ENCODE measurements at regions not wholly inside any gene's neighbourhood (a gene's known extent, or its start where the extent isn't known, plus 50 kb on each side); places are given as distances from the start of the nearest gene placed in this dataset.

- no peak for DNase-seq
Measured at GRCh38 chr14:101048766-101049165, 145.2 kb upstream of the RTL1 start.

DNA sequence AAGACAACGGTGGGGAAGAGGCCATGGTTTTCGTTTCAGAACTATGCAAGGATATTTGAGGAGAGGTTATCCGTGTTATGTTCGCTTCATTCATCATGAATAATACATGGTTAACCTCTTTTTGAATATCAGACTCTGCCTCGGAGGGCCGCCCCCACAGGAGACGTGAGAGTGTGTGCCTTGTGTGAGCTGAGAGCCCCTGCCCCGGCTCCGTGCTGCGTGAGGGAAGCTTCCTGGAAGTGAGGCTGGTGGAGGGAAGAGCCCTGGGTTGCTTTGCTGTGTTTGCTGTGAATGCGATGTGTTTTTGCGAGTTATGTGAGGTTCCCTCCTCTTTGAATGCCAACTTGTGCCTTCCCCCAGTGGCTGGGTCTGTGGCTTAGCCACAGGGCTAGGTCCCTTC, 146.0 kb upstream of the RTL1 start:
- no peak for DNase-seq

DNA sequence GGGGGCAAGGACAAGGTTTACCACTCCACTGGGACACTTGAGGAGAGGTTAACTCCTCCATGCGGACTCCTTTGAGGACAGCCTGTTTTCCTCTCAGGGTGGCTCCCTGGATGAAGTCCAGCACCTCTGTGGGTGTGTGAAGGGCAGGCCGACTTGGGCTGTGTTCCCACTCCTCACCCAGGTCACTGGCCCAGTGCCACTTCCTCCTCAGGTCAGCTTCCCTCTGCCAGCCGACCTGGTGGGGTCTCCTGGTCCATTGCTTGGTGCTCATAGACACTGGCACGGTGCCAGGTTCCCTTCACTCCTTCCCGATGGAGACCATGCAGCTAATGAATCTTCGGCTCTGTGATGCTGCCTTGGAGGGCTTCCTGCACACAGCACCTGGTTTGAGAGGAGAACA, 146.4 kb upstream of the RTL1 start:
- no peak for DNase-seq

- no peak for DNase-seq
Measured at GRCh38 chr14:101050901-101051490, 147.5 kb upstream of the RTL1 start.

- DNase-seq, result no peak
Measured at GRCh38 chr14:101054671-101055070, 151.1 kb upstream of the RTL1 start.

GRCh38 chr14:101055106-101055662, 151.7 kb upstream of the RTL1 start:
- no peak for DNase-seq

DNA sequence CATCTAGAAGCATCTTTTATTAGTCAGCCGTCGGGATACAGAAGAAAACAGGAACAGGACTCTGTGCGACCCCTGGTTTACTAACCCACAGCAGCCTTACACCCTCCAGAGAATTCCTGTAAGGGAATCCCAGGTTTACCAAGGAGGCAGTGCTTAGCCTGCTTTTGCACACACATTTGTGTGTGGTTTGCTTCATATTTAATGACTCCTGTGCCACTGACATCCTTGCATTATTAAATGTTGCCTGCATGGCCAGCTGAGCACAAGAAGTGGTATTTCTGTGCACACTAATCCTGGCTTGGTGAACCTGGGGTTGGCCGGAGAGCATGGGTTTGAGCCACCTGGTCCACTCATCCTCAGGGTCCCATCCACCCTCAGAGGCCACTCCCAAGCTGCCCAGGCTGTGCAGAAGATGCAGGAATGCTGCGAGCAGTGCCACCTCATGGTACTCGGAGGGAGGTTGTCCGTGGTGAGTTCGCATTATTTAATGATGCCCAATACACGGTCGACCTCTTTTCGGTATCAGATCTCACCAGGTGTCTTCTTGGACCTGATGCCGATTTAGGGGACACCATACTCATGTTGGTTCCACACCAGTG, 152.4 kb upstream of the RTL1 start:
- no peak for DNase-seq

- no peak for DNase-seq
Measured at GRCh38 chr14:101056446-101056845, 152.9 kb upstream of the RTL1 start.

DNA sequence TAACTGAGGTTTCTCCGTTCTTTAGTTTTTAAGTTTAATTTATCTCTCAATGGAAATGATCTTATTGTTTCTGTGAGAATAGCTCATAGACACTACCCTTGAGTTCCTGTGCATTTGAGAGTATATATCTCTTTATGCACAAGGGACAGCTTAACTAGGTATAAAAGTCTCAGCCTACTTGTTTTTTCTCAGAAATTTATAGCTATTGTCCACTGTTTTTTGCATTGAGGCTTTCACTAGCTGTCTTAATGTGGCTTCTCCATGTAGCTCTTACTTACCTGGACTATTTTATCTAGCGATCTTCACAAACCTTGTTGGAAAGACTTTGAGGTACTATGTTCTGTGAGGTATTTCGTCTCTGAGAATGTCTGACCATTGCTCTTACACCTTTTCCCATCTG, 153.9 kb upstream of the RTL1 start:
- DNase-seq, result no peak

DNA sequence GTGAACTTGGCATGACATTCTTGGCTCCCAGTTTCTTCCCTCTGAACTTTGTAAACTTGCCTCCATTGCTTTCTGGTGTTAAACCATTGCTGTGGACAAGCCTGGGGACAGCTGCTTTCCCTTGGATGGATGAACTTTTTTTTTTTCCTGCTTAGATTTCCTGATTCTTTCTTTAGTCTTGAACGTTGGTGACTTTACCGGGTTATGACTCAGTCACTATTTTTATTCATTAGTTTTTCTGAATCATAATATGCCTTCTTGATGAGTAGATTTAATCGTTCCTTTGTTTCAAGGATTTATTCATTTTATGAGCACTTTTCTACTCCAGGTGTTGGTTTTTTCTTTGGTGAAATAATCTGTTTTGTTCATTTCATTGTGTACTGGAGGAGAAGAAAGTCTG, 155.0 kb upstream of the RTL1 start:
- no peak for DNase-seq

DNA sequence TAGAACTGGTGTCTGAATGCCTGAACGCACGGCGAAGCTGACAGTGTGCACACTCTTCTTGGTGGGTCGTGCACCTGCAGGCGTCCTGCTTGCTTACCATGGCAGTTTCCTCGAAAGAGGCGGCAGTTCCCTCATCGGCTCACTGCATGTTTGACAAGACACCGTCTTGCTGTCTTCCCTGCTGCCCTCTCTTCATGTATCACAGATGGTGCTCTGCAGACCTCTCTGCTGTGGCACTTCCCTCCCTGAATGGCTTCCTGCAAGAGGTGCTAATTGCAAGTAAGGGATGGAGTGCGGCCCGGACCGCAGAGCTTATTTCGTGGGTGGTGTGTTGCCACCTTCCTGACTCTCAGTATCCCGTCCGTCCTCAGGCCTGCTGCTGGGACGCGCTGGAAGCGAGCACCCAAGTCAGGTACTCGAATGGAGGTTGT, 156.7 kb upstream of the RTL1 start:
- no peak for DNase-seq

DNA sequence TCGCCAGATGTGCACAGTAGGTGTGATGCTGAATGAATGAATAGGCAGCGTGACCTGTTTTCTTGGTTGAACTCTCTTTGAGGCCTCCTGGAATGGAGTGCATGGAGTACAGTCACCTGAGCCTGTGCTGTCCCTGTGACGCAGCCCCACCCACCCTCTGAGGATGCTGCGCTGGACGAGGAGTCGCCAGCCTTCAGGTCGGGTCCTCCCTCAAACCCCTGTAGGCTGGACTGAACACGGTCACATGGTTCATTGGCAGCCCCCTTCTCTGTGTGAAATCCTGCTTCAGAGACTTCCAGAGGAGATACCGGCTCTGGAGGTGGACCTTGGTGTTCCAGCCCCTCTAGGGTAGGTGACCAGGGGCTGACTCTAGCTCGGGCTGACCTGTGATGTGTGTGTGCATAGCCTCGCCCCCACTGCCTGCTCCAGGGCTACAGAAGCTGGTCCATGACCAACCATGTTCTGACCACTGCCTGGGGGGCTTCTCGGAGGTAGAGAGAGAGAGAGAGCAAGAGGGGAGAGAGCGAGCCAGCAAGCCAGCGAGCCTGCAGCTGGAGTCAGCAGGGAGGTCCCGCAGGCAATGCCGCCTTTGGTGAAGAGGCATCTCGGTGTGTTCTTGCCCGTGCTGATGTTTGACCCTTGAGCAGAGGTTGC, 158.0 kb upstream of the RTL1 start:
- DNase-seq, result no peak

DNA sequence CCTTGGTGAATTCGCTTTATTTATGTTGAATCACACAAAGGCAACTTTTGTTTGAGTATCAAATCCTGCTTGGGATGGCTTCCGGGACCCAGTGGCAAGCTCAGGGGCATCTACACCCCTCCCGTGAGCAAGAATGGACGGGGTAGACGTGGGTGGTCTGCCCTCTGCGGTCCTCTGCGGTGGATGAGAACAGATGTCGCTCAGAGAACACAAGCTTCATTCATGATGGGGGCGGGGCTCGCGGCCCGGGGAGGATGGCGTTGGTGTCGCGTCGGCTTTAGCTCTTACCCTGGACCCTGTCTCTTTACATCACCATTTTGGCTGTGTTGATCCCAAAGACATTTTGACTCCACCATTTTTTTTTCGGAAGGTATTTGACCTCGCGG, 158.5 kb upstream of the RTL1 start:
- no peak for DNase-seq

GRCh38 chr14:101062601-101063000, 159.1 kb upstream of the RTL1 start:
- DNase-seq, result no peak

DNA sequence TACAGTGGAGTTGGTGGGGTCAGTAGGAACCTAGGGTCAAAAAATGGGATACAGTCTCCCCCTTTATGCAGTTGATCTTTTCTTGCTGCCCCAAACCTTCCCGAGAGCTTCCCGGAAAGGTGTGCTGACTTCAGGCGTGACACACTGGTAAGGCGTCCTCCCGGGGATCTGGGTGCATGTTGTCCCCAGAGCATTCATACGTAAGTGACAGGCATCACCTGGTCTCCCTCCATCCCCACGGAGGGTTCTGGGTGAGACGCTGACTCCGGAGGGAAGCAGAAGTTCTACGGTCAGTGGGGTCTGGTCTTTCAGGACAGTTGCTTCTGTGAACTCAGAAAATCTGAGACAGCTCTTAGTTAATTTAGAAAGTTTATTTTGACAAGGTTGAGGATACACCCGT, 159.6 kb upstream of the RTL1 start:
- DNase-seq, result no peak

GRCh38 chr14:101064121-101064661, 160.7 kb upstream of the RTL1 start:
- DNase-seq, result no peak

GRCh38 chr14:101064718-101065117, 161.2 kb upstream of the RTL1 start:
- no peak for DNase-seq

GRCh38 chr14:101065246-101065645, 161.7 kb upstream of the RTL1 start:
- no peak for DNase-seq

DNA sequence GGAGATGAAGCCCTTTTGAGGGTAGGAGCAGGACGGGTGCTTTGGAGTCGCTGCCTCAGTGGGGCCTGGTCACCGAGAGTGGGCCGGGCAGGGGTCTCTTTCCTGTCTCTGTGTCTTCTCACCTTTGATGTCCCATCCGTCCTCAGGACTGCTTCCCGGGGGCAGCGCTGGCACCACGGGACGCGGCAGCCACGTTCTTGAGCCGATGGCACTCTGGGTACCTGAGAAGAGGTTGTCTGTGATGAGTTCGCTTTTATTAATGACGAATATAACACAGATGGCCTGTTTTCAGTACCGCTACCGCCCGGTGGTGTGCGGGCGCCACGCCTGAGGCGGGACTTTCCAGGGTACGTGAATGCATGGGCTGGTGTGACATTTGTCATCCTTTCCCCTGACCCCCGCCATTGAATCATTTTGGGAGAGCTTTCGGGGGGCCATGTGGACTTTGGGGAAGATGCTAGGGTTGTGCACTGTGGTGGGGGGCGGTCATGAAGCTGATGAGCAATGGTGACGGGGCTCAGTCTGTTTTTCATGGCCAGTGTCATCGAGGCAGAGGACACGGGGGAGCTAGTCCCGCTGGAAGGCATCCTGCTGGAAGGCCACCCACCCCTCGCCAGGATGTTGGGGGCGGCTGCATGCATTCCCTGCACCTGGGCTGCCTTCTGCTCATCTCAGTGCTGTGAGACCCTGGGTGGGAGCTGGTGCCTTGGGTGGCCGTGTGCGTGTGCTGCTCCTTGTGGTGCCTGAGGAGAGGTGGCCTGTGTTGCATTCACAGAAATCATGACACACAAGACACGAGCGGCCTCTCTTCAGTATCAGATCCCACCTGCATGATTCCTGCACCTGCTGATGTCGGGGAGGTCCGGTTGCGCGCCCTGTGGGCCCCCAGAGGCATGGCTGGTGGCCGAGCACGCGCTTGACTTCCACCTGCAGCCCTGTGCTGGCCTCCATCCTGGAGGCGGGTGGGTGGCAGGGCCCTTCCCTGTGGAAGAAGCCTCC, 162.5 kb upstream of the RTL1 start:
- no peak for DNase-seq

DNA sequence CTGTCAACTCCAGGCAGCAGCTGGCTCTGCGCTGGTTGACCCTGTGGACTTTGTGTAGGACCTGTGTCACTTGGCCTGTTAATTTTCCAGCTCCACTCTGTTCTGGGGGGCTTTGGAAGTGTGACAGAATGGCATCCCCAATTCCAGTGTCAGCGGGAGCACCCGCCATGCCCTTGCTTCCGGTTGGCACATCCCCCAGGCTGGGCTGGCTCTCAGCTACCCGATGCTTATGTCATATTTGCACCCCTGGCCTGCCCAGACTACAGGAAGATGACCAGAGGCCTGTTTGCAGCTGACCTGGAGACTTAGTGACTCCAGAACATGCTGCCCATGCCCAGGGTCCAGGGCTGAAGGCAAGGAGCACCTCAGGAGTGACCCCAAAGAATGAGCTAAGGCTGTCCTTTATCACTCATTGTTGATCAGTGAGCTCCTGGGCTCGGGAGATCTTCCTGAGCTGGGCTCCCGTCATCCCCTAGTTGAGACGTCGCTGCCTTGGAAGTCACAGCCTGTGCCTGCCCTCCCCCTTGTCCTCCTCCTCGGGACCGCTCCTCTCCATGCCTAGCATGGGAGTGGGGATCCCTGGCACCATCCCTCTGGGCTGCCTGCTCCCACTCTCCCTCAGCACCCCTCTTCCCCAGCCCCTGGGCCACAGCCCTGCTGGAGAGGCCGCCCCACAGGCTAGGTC, 163.4 kb upstream of the RTL1 start:
- no peak for DNase-seq

DNA sequence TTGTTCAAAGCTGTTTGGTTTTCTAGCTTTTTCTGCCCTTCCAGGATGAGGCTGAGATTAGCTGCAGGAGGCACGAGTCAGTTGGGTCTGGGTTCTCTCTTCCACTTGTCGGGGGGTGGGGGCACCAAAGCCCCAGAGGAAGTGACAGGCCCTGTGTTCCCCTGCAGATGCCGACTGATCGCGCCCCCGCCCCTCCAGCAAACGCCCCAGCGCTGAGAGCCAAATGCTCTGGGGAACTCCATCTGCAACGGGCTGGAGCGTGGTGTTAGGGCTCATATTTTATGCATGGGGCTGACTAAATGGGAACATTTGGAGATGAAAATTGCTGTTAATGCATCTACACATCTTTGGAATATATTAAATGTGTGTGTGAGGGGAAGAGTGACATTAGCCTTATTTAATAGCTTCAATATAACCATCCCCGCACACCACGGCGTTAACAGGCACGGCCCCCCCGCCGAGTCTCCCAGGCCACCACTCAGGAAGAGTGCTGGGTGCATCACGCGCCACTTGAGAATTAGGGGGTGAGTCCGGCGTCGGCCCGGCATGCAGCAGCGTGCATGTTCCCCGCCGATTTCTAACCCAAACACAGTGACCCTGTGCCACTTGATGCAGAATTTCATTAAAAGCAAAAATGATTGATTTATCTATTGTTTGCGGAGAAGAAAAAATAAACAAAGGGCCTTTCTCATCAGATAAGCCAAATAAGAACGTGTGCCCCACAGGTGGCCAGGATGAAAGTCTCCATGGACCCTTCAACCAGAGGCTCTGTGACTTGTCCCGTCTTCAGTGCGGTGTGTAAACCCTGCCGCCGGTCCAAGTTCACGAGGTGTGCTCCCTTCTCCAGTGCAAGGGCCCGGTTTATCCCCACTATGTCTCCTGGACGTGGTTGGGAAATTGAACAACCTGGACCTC, 165.0 kb upstream of the RTL1 start:
- DNase-seq, result no peak
